ENCODE measurements at regions not wholly inside any gene's neighbourhood (a gene's known extent, or its start where the extent isn't known, plus 50 kb on each side); places are given as distances from the start of the nearest gene placed in this dataset.

DNA sequence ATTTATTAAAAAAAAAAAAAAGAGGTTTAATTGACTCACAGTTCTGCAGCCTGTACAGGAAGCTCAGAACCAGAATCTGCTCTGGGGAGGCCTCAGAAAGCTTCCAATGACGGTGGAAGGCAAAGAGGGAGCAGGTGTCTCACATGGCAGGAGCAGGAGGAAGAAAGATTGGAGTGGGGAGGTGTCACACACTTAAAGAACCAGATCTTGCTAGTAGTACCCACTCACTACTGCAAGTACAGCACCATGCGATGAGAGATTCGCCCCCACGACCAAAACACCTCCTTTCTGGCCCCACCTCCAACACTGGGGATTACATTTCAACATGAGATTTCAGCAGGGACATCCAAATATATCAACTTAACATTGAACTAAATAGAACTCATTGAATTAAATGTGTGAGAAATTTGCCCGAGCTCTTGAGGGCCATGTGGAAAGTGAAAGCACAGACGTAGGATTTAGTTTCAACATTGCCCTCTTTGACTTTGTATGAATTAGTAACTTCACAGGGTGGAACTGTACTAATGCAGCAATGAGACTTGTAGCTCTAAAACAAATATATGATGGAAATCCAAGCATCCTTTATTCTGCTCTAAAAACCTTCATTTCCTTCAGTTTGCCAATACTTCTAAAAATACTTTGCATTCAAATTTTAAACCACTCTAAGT is 628.2 kb downstream of the FAM181B start:
- TF ChIP-seq CTCF (IDR thresholded peaks at IDR 0.05; ENCODE audit: low read depth, low read length) = no peak
- DNase-seq (ENCODE audit: low read depth in 1 of 2, low spot score in 1 of 2) = no peak
- no peaks in the 10 kb centered on the region for H3K36me3 ChIP-seq

GRCh38 chr11:82092904-82093303 is 640.8 kb downstream of the FAM181B start:
- Histone ChIP-seq H3K4me1 (ENCODE audit: low read depth) (no peaks in the 10 kb centered on the region), H3K36me3 (no peaks in the 10 kb centered on the region), H3K9me3 (ENCODE audit: low read depth) (no peaks in the 10 kb centered on the region), H3K27ac (no peak overlapping the region), H3K4me3 (no peak overlapping the region), H3K27me3 (no peaks in the 10 kb centered on the region)
- no peak for DNase-seq (ENCODE audit: low read depth in 1 of 2, low spot score in 1 of 2)
- TF ChIP-seq CTCF (IDR thresholded peaks at IDR 0.05; ENCODE audit: low read depth, low read length) = no peak

More for the DNA sequence above, 628.2 kb downstream of the FAM181B start:
- Histone ChIP-seq H3K27ac (no peak overlapping the region), H3K27me3 (no peaks in the 10 kb centered on the region), H3K9me3 (ENCODE audit: low read depth) (no peaks in the 10 kb centered on the region), H3K4me3 (no peak overlapping the region), H3K4me1 (ENCODE audit: low read depth) (no peaks in the 10 kb centered on the region)

DNA sequence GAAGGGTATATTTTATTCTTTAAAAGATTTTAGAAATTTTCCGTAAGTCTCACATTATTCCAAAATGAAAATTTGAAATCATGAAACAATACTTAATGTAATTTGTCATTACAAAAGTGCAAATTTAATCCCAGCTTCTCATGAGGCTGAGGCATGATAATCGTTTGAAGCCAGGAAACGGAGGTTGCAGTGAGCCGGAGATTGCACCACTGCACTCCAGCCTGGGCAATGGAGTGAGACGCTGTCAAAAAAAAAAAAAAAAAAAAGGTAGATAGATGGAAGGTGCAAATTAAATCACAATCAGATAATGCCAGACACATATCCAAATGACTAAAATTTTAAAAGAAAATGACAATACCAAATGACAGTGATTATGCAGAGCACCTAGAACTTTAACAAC is 644.2 kb downstream of the FAM181B start:
- no peak overlapping the region for H3K27ac ChIP-seq
- TF ChIP-seq CTCF (IDR thresholded peaks at IDR 0.05; ENCODE audit: low read depth, low read length) = no peak
- no peaks in the 10 kb centered on the region for H3K36me3 ChIP-seq
- H3K4me3 ChIP-seq = no peak overlapping the region
- no peaks in the 10 kb centered on the region for H3K9me3 ChIP-seq (ENCODE audit: low read depth)
- no peak for DNase-seq (ENCODE audit: low read depth in 1 of 2, low spot score in 1 of 2)
- no peaks in the 10 kb centered on the region for H3K27me3 ChIP-seq
- no peaks in the 10 kb centered on the region for H3K4me1 ChIP-seq (ENCODE audit: low read depth)

DNA sequence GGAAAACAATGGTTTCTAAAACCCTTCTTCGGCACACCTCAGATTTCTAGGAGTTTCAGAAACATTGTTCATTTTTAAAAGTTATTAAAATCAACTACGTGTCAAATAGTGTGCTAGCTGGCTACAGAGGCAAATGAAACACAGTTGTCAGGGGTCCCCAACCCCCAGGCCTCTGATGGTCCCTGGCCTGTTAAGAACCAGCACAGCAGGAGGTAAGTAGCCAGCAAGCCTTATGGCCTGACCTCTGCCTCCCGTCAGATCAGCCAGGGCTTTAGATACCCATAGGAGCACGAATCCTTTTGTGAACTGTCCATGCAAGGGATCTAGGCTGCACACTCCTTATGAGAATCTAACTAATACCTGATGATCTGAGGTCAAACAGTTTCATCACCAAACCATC is 648.2 kb downstream of the FAM181B start:
- Histone ChIP-seq H3K36me3 (no peaks in the 10 kb centered on the region), H3K27me3 (no peaks in the 10 kb centered on the region), H3K4me1 (ENCODE audit: low read depth) (no peaks in the 10 kb centered on the region), H3K4me3 (no peak overlapping the region), H3K9me3 (ENCODE audit: low read depth) (no peaks in the 10 kb centered on the region), H3K27ac (no peak overlapping the region)
- DNase-seq (ENCODE audit: low read depth in 1 of 2, low spot score in 1 of 2) = no peak
- TF ChIP-seq CTCF (IDR thresholded peaks at IDR 0.05; ENCODE audit: low read depth, low read length) = no peak

- no peak for TF ChIP-seq CTCF (IDR thresholded peaks at IDR 0.05; ENCODE audit: low read depth, low read length)
- H3K9me3 ChIP-seq (ENCODE audit: low read depth) = no peaks in the 10 kb centered on the region
- no peaks in the 10 kb centered on the region for H3K27me3 ChIP-seq
- no peak for DNase-seq (ENCODE audit: low read depth in 1 of 2, low spot score in 1 of 2)
- H3K36me3 ChIP-seq = no peaks in the 10 kb centered on the region
- no peak overlapping the region for H3K27ac ChIP-seq
- no peak overlapping the region for H3K4me3 ChIP-seq
- no peaks in the 10 kb centered on the region for H3K4me1 ChIP-seq (ENCODE audit: low read depth)
Measured at GRCh38 chr11:82082976-82083375, 650.7 kb downstream of the FAM181B start.
